Smooth muscle cell (in vitro differentiated cells): ENCODE measurements at regions not wholly inside any gene's neighbourhood (a gene's known extent, or its start where the extent isn't known, plus 50 kb on each side); places are given as distances from the start of the nearest gene placed in this dataset.
"Not testable (repeated sequence)": the region's sequence is repeated elsewhere in the genome, so short reads cannot be mapped to it uniquely, and the experiment has no call there.

Experiments
- DNase-seq: peaks from one replicate; lab custom pipeline; 2025; ENCODE audit not compliant: unreplicated experiment; lab: John Stamatoyannopoulos, UW
- H2AFZ ChIP-seq: fragments of 200-600 bp; sonication (generic); 2 replicates; pipeline ENCODE4 v1.6.0; 2016; ENCODE audit warnings: antibody characterized with exemption, low read depth, mild to moderate bottlenecking
- H3F3A ChIP-seq: fragments of 200-600 bp; sonication (generic); 2 replicates; pipeline ENCODE4 v1.6.0; 2017; ENCODE audit warnings: antibody characterized with exemption, low read depth
- H3K27ac ChIP-seq: fragments of 200-600 bp; sonication (generic); 2 replicates; pipeline ENCODE4 v1.5.1; 2016; ENCODE audit warnings: low read depth, mild to moderate bottlenecking
- H3K27me3 ChIP-seq: fragments of 200-600 bp; sonication (generic); 2 replicates; pipeline ENCODE4 v1.6.1; 2016; ENCODE audit warnings: low read depth, mild to moderate bottlenecking
- H3K36me3 ChIP-seq: fragments of 200-600 bp; sonication (generic); 2 replicates; pipeline ENCODE4 v1.5.1; 2016; ENCODE audit warnings: low read depth
- H3K4me1 ChIP-seq: fragments of 200-600 bp; sonication (generic); 2 replicates; pipeline ENCODE4 v1.5.1; 2016; ENCODE audit warnings: low read depth
- H3K4me2 ChIP-seq: fragments of 200-600 bp; sonication (generic); 2 replicates; pipeline ENCODE4 v1.6.0; 2016; ENCODE audit warnings: mild to moderate bottlenecking
- H3K4me3 ChIP-seq: fragments of 200-600 bp; sonication (generic); 2 replicates; pipeline ENCODE4 v1.5.1; 2016; ENCODE audit warnings: mild to moderate bottlenecking
- H3K79me2 ChIP-seq: fragments of 200-600 bp; sonication (generic); 2 replicates; pipeline ENCODE4 v1.6.0; 2016; ENCODE audit warnings: low read depth, mild to moderate bottlenecking
- H3K9ac ChIP-seq: fragments of 200-600 bp; sonication (generic); 2 replicates; pipeline ENCODE4 v1.6.0; 2016; ENCODE audit warnings: low read depth
- H3K9me3 ChIP-seq: fragments of 200-600 bp; sonication (generic); replicated peaks from 2 replicates; pipeline ENCODE4 v1.5.1; 2016; ENCODE audit warnings: low read depth
- H4K20me1 ChIP-seq: fragments of 200-600 bp; sonication (generic); 2 replicates; pipeline ENCODE4 v1.6.0; 2016; ENCODE audit warnings: low read depth
- WGBS: methylation state at CpG from one replicate; pipeline ENCODE4 v1.1.7; 2016; ENCODE audit warnings: low lambda C conversion rate; 5-methylcytosine and 5-hydroxymethylcytosine counted together
- TF ChIP-seq, protein P1 (sequence below): fragments of 200-600 bp; sonication (generic); IDR thresholded peaks from 2 replicates; pipeline ENCODE4 v1.5.1; 2017; ENCODE audit warnings: borderline replicate concordance, mild to moderate bottlenecking, antibody characterized with exemption; ENCODE audit not compliant: insufficient read depth, poor library complexity, severe bottlenecking

DNA sequence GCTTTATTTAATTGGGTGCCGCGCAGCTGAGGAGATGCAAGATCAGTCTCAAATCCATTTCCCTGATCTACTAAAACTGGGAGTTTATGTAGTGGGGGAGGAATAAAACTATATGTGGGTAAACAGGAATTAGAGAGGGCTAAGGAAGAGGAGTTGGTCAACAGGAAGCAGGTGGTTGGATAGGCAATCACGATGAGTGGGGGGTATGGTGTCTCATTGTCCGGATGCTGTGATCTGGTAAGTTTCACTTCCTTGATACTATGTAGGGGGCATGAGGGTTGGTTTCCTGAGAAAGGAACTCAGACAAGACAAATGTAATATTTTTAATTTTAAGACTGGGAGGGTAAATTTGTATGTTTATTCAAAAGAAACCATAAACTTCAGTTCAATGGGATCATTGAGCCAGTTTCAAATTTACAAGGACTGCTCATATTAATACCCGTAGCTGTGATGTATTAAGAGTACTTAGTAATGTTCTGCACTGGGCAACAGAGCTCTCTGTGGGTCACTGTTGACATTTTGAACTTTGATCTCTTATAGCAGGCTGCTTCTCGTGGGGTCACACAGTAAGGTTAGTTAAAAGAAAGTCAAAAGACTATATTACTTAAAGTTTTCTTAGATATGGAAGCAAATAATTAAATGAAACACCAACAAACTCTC is 786.2 kb upstream of the FBXO33 start:
- Histone ChIP-seq H2AFZ (no peak overlapping the region), H3K9ac (no peak overlapping the region), H3K27me3 (no peaks in the 10 kb centered on the region), H3K27ac (no peak overlapping the region), H3K4me1 (no peaks in the 10 kb centered on the region), H3K36me3 (no peaks in the 10 kb centered on the region), H3F3A (no peaks in the 10 kb centered on the region), H3K9me3 (no peaks in the 10 kb centered on the region), H3K79me2 (no peaks in the 10 kb centered on the region), H3K4me2 (no peak overlapping the region), H4K20me1 (no peaks in the 10 kb centered on the region), H3K4me3 (no peak overlapping the region)
- TF ChIP-seq, protein P1, sequence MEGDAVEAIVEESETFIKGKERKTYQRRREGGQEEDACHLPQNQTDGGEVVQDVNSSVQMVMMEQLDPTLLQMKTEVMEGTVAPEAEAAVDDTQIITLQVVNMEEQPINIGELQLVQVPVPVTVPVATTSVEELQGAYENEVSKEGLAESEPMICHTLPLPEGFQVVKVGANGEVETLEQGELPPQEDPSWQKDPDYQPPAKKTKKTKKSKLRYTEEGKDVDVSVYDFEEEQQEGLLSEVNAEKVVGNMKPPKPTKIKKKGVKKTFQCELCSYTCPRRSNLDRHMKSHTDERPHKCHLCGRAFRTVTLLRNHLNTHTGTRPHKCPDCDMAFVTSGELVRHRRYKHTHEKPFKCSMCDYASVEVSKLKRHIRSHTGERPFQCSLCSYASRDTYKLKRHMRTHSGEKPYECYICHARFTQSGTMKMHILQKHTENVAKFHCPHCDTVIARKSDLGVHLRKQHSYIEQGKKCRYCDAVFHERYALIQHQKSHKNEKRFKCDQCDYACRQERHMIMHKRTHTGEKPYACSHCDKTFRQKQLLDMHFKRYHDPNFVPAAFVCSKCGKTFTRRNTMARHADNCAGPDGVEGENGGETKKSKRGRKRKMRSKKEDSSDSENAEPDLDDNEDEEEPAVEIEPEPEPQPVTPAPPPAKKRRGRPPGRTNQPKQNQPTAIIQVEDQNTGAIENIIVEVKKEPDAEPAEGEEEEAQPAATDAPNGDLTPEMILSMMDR, result no peak
- no peak for DNase-seq
- WGBS, result 93% methylated on average over 6 of the region's 6 CpGs

DNA sequence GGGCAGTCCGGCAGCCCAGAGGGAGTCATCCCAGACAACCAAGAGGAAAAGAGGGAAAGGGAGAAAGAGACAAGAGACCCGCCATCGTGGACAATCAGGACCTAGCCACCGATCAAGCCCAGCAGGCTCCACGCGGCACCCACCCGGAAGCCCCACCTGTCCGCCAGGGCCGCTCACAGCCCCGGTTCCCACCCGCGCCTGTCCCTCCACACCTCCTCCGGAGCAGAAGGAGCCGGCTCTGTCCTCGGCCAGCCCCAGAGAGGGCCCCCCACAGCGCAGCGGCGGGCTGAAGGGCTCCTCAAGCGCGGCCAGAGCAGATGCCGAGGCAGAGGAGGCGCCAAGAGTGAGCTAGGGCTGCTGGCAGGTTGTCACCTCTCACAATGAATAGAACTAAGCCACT is 784.7 kb upstream of the FBXO33 start:
- over 99% methylated on average over 19 of the region's 22 CpGs for WGBS

DNA sequence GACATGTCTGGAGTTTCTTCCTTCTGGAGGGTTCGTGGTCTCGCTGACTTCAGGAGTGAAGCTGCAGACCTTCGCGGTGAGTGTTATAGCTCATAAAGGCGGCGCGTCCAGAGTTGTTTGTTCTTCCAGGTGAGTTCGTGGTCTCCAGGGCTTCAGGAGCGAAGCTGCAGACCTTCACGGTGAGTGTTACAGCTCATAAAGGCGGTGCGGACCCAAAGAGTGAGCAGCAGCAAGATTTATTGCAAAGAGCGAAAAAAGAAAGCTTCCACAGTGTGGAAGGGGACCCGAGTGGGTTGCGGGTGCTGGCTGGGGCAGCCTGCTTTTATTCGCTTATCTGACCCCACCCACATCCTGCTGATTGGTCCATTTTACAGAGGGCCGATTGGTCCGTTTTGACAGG is 784.2 kb upstream of the FBXO33 start:
- H3K9ac ChIP-seq, H3K4me2 ChIP-seq, H4K20me1 ChIP-seq, H3K4me1 ChIP-seq, H3F3A ChIP-seq, H3K36me3 ChIP-seq, H3K9me3 ChIP-seq, H3K4me3 ChIP-seq, H3K27me3 ChIP-seq, H2AFZ ChIP-seq, H3K27ac ChIP-seq, H3K79me2 ChIP-seq, DNase-seq: not testable (repeated sequence)
- WGBS, result 96% methylated on average over 18 of the region's 18 CpGs

More for the DNA sequence above, 784.7 kb upstream of the FBXO33 start:
- H3K9ac ChIP-seq, result no peak overlapping the region
- H3K79me2 ChIP-seq, result no peaks in the 10 kb centered on the region
- H3K4me2 ChIP-seq, result no peak overlapping the region
- no peak overlapping the region for H2AFZ ChIP-seq
- H3K27me3 ChIP-seq, result no peaks in the 10 kb centered on the region
- DNase-seq, result no peak
- TF ChIP-seq, protein P1, result no peak
- H3K4me1 ChIP-seq, result no peaks in the 10 kb centered on the region
- H3K4me3 ChIP-seq, result no peak overlapping the region
- no peaks in the 10 kb centered on the region for H3K9me3 ChIP-seq
- H3K27ac ChIP-seq, result no peak overlapping the region
- H3F3A ChIP-seq, result no peaks in the 10 kb centered on the region
- H3K36me3 ChIP-seq, result no peaks in the 10 kb centered on the region
- H4K20me1 ChIP-seq, result no peaks in the 10 kb centered on the region

DNA sequence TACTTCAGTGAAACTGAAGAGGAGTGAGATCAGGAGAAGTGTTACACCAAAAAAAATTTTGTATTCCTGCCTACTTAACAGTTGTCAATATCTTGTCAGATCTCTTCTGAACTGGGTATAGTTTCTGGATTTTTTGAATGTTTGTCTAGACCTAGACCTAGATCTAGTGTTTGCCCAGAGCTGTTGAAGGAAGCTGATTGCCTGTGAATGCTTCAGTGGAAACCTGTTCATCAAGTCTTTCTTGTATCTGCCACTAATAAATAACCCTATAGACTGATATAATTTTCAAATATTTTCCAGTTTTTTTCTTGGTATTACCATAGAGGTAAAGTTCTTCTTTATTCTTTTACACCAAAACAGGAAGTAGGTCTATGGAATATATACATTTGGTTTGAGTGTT is 781.5 kb upstream of the FBXO33 start:
- H3K36me3 ChIP-seq, result no peaks in the 10 kb centered on the region
- H2AFZ ChIP-seq, result no peak overlapping the region
- DNase-seq, result no peak
- no peak overlapping the region for H3K27ac ChIP-seq
- H3K4me1 ChIP-seq, result no peaks in the 10 kb centered on the region
- H3K4me2 ChIP-seq, result no peak overlapping the region
- no peaks in the 10 kb centered on the region for H3K27me3 ChIP-seq
- no peaks in the 10 kb centered on the region for H3F3A ChIP-seq
- H3K9ac ChIP-seq, result no peak overlapping the region
- TF ChIP-seq, protein P1, result no peak
- H3K79me2 ChIP-seq, result no peaks in the 10 kb centered on the region
- H3K4me3 ChIP-seq, result no peak overlapping the region
- no peaks in the 10 kb centered on the region for H4K20me1 ChIP-seq
- H3K9me3 ChIP-seq, result no peaks in the 10 kb centered on the region
